Psoas muscle (tissue), 7 donors: ENCODE measurements at regions not wholly inside any gene's neighbourhood (a gene's known extent, or its start where the extent isn't known, plus 50 kb on each side); places are given as distances from the start of the nearest gene placed in this dataset.

Experiments used
- ATAC-seq, 4 donors: fragments of 200-7000 bp; cut with Tn5 transposase; one replicate each; pipeline ENCODE4 v1.9.1; 2020; ENCODE audit warnings: moderate library complexity in 3 of 4, mild to moderate bottlenecking in 2 of 4
- DNase-seq, 2 donors: peaks; one replicate each; pipeline ENCODE4 v3.0.0-alpha.2; 2020
- H3K27ac ChIP-seq: fragments of 200-600 bp; one replicate; pipeline ENCODE4 v1.8.0; 2022
- H3K27me3 ChIP-seq, 3 donors: fragments of 200-600 bp in 1 of 3; one replicate each; pipeline versions ENCODE4 v1.6.1 to v1.8.0; 2013 to 2022; ENCODE audit warnings: low read length in 2 of 3, mild to moderate bottlenecking in 2 of 3, moderate library complexity in 1 of 3; ENCODE audit not compliant: insufficient read depth in 3 of 3
- H3K36me3 ChIP-seq, 2 donors: fragments of 200-600 bp in 1 of 2; one replicate each; pipeline versions ENCODE4 v1.6.1 to v1.8.0; 2013 to 2022; ENCODE audit warnings: low read depth in 1 of 2, mild to moderate bottlenecking in 1 of 2, moderate library complexity in 1 of 2; ENCODE audit not compliant: insufficient read depth in 1 of 2
- H3K4me1 ChIP-seq: fragments of 200-600 bp; one replicate; pipeline ENCODE4 v1.8.0; 2022
- H3K4me3 ChIP-seq: fragments of 200-600 bp; one replicate; pipeline ENCODE4 v1.8.0; 2022; ENCODE audit warnings: mild to moderate bottlenecking
- H3K9me3 ChIP-seq: fragments of 200-600 bp; one replicate; pipeline ENCODE4 v1.8.0; 2022
- WGBS, 3 donors: extraction: QIAGEN DNeasy Blood & Tissue Kit; methylation state at CpG; one replicate each; pipeline versions ENCODE4 v1.1.6 to v1.1.7; 2013; 5-methylcytosine and 5-hydroxymethylcytosine counted together
- intact Hi-C, 2 donors: fragments of 100-400 bp; cut with DNase I; formaldehyde crosslinking; loops; one replicate each; pipeline versions ENCODE4 v1.11.0 to v1.14.2; 2022
- TF ChIP-seq, protein P1 (sequence below): fragments of 200-600 bp; IDR thresholded peaks from one replicate; pipeline ENCODE4 v1.8.0; 2022; ENCODE audit warnings: antibody characterized with exemption
- donor health status: healthy with polysubstance abuse.
- donor health status: DM: no; HTN: no; CAD: no; lungs with moderate emphysema.
- donor health status: Bipolar disorder and iron deficiency.
- donor health status: healthy.
- donor health status: DM: yes; HTN: yes; CAD: no.
- donor health status: DM: no; HTN: no; CAD: no.
- donor health status: DM: yes; HTN: yes; CAD: no.

DNA sequence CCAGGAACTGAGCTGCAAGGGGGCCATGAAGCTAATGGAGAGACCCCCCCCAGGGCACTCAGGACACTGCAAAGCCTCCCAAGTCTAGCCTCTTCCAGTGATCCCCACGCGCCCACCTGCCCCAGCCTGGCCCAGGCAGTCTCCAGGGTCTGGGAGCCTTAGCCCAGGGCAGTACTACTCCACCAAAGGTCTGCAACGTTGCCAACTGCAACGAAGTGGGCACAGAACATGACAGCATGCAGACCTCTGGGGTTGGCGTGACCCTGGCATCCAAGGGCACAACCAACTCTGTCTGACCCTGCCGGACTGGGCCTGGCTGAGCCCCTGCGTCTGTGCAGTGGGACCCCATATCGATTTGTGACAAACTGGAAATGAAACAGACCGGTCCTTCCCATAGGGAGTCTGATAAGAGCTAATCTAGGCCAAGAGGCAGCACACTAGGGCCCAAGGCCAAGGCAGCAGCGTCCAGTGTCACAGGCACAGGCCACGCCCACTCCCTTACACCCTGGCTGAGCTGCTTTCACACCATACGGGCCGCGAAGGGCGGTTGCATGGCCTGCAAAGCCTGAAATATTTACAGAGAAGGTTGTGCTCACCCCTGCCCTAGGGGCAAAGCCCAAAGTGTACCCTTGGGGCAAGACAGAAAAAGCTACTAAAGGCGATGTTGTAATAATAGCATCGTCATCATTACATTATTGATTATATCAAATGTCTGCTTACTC lies 76.7 kb downstream of the NCOR2 start:
- Histone ChIP-seq H3K4me3 (no peak overlapping the region), H3K27ac (peak overlapping the region; percentile 38), H3K9me3 (no peaks in the 10 kb centered on the region), H3K27me3 (no peaks in the 10 kb centered on the region), H3K4me1 (peaks cover 41% of the 10 kb centered on the region), H3K36me3 (peaks cover 0 to 38% of the 10 kb centered on the region in 2 donors)
- TF ChIP-seq, protein P1, sequence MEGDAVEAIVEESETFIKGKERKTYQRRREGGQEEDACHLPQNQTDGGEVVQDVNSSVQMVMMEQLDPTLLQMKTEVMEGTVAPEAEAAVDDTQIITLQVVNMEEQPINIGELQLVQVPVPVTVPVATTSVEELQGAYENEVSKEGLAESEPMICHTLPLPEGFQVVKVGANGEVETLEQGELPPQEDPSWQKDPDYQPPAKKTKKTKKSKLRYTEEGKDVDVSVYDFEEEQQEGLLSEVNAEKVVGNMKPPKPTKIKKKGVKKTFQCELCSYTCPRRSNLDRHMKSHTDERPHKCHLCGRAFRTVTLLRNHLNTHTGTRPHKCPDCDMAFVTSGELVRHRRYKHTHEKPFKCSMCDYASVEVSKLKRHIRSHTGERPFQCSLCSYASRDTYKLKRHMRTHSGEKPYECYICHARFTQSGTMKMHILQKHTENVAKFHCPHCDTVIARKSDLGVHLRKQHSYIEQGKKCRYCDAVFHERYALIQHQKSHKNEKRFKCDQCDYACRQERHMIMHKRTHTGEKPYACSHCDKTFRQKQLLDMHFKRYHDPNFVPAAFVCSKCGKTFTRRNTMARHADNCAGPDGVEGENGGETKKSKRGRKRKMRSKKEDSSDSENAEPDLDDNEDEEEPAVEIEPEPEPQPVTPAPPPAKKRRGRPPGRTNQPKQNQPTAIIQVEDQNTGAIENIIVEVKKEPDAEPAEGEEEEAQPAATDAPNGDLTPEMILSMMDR, result no peak
- WGBS, 3 donors, result 36 to 48% (median 37%) methylated on average over 17 of the region's 17 CpGs
- intact Hi-C loops, result no loop called here
- DNase-seq (peak; percentile 79 to 93), ATAC-seq (peak; percentile 65 to 92 (median 90))

DNA sequence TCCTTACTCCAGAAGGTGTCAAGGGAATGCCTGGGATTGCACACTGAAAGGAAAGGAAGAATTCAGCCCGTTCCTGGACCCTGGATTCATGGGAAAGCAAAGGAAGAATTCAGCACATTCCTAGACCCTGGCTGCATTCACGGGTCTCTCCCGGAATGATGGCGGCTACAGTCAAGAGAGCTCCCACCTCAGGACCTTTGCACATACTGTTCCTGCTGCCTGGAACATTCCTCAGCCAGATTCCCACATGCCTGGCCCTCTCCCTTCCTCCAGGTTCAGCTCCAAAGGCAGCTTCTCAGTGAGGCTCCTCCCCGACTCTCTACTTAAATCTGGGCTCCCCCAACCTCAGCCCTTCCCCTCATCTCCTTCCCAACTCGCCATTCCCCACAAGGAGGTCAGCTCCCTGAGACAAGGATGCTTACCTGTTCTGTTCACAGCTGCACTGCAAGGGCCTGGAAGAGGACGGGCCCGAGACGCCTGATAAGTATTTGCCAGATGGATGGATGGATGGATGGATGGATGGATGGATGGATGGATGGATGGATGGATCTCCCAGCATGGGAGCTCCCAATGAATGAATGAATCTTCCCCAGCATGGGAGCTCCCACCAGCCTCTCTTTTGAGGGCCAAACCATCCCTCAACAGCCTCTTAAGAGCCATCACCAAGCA lies 77.4 kb downstream of the NCOR2 start:
- Histone ChIP-seq H3K9me3 (no peaks in the 10 kb centered on the region), H3K27ac (no peak overlapping the region), H3K36me3 (peaks cover 0 to 44% of the 10 kb centered on the region in 2 donors), H3K4me1 (peaks cover 37% of the 10 kb centered on the region), H3K4me3 (no peak overlapping the region), H3K27me3 (no peaks in the 10 kb centered on the region)
- ATAC-seq (no peak), DNase-seq (no peak)
- TF ChIP-seq, protein P1, result no peak
- WGBS, 3 donors, result 87 to 91% (median 89%) methylated on average over 9 of the region's 9 CpGs
- intact Hi-C loops, result no loop called here

DNA sequence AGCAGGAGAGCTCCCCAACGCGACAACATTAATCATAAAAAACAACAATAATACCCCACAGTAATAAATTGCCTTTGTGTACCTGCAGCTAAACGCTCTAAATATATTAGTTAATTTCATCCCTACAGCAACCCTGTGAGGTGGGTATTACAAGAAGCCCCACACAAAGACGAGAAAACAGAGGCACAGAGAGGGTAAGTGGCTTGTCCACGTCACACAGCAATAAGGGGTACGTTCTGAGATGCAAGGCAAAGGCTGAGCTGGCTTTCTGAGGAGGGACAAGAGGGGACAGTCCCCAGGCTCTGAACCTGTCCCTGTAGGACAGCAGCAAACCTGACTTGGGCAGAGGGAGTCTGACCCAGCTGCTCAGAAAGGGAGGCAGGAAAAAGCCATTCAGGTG lies 78.2 kb downstream of the NCOR2 start:
- ATAC-seq, result no peak
- peaks cover 0 to 44% of the 10 kb centered on the region in 2 donors for H3K36me3 ChIP-seq
- H3K9me3 ChIP-seq, result no peaks in the 10 kb centered on the region
- no peak overlapping the region for H3K27ac ChIP-seq
- no peak for DNase-seq
- no peak overlapping the region for H3K4me3 ChIP-seq
- intact Hi-C loops, result no loop called here
- peaks cover 37% of the 10 kb centered on the region for H3K4me1 ChIP-seq
- 73 to 83% (median 73%) methylated on average over 6 of the region's 6 CpGs for WGBS, 3 donors
- H3K27me3 ChIP-seq, result no peaks in the 10 kb centered on the region
- TF ChIP-seq, protein P1, result no peak

DNA sequence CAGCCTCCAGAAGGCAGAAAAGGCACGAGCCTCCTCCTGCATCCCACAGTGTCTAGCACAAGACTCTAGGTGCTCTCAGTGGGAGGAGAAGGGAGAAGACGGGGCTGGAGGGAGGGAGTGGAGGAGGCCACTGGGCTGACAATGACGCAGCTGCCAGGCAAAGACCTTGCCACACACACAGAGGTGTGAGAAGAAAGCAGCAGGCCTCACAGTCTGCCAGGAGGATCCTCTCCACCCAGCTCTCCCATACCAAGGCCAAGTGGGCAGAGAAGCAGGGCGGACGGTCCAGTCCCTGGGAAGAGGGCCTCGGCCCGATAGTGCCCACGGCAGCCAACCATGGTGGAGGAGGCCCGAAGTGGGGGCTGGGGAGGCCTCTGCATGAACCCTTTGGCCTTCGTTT lies 78.9 kb downstream of the NCOR2 start:
- ATAC-seq (peak in 3 of 4 donors; percentile 21 to 67 (median 32)), DNase-seq (peak; percentile 19 to 54)
- intact Hi-C loops, result no loop called here
- WGBS, 3 donors, result 61 to 90% (median 67%) methylated on average over 10 of the region's 10 CpGs
- Histone ChIP-seq H3K4me3 (no peak overlapping the region), H3K4me1 (peaks cover 37% of the 10 kb centered on the region), H3K36me3 (peaks cover 0 to 44% of the 10 kb centered on the region in 2 donors), H3K9me3 (no peaks in the 10 kb centered on the region), H3K27ac (no peak overlapping the region), H3K27me3 (no peaks in the 10 kb centered on the region)
- TF ChIP-seq, protein P1, result no peak
